Natural killer cell (primary cell): ENCODE measurements at regions not wholly inside any gene's neighbourhood (a gene's known extent, or its start where the extent isn't known, plus 50 kb on each side); places are given as distances from the start of the nearest gene placed in this dataset.

ENCODE experiments used
- ATAC-seq, 3 donors: fragments of 150-1000 bp in 2 of 3; fragments of 200-7000 bp in 1 of 3; cut with Tn5 transposase; 1 replicate in 1 of 3; 2 replicates in 2 of 3; pipeline ENCODE4 v1.10.0; 2021; ENCODE audit warnings: mild to moderate bottlenecking in 2 of 3, moderate library complexity in 2 of 3
- DNase-seq, 2 donors: peaks; one replicate each; pipeline versions ENCODE4 v3.0.0 to v3.0.0-alpha.2; 2013 to 2021; ENCODE audit warnings: mixed read lengths in 1 of 2
- H3K27ac ChIP-seq: one replicate; pipeline ENCODE4 v1.5.1; 2013; ENCODE audit warnings: mild to moderate bottlenecking, low read length
- H3K27me3 ChIP-seq: one replicate; pipeline ENCODE4 v1.6.1; 2013; ENCODE audit warnings: low read length; ENCODE audit not compliant: control insufficient read depth, insufficient read depth
- H3K36me3 ChIP-seq: one replicate; pipeline ENCODE4 v1.6.1; 2013; ENCODE audit warnings: low read length; ENCODE audit not compliant: control insufficient read depth, insufficient read depth
- H3K4me1 ChIP-seq: one replicate; pipeline ENCODE4 v1.6.1; 2013; ENCODE audit warnings: low read length; ENCODE audit not compliant: control insufficient read depth, insufficient read depth
- H3K4me3 ChIP-seq: one replicate; pipeline ENCODE4 v1.5.1; 2013; ENCODE audit warnings: low read length
- H3K9me3 ChIP-seq: one replicate; pipeline ENCODE4 v1.6.1; 2013; ENCODE audit warnings: low read length; ENCODE audit not compliant: control insufficient read depth, insufficient read depth
- H3K27ac Mint-ChIP-seq, 2 donors: one replicate each; pipeline ENCODE4 v1.8.0; 2022; ENCODE audit warnings: mild to moderate bottlenecking in 2 of 2, mixed read lengths in 2 of 2, moderate library complexity in 1 of 2
- H3K27me3 Mint-ChIP-seq, 2 donors: one replicate each; pipeline ENCODE4 v1.8.0; 2022; ENCODE audit warnings: low read depth in 2 of 2, mixed read lengths in 2 of 2
- H3K36me3 Mint-ChIP-seq: one replicate; pipeline ENCODE4 v1.8.0; 2022; ENCODE audit warnings: mixed read lengths
- H3K4me1 Mint-ChIP-seq, 2 donors: one replicate each; pipeline ENCODE4 v1.8.0; 2022; ENCODE audit warnings: mixed read lengths in 2 of 2
- H3K4me3 Mint-ChIP-seq: one replicate; pipeline ENCODE4 v1.8.0; 2022; ENCODE audit warnings: mild to moderate bottlenecking, moderate library complexity, mixed read lengths
- H3K9me3 Mint-ChIP-seq, 2 donors: one replicate each; pipeline ENCODE4 v1.8.0; 2022; ENCODE audit warnings: mixed read lengths in 2 of 2
- CTCF ChIP-seq: fragments of 200-600 bp; IDR thresholded peaks from one replicate; pipeline ENCODE4 v1.8.0; 2022; ENCODE audit warnings: antibody characterized with exemption
- WGBS: methylation state at CpG from one replicate; pipeline ENCODE4 v1.1.7; 2013; ENCODE audit warnings: missing lambda C conversion rate; ENCODE audit not compliant: insufficient coverage; 5-methylcytosine and 5-hydroxymethylcytosine counted together
- intact Hi-C: fragments of 100-400 bp; cut with micrococcal nuclease; formaldehyde crosslinking; loops from one replicate; pipeline ENCODE4 v1.14.2; 2022

GRCh38 chr7:10471280-10472058 lies 502.2 kb upstream of the PHF14 start:
- intact Hi-C loops: no loop called here
- H3K9me3 ChIP-seq: no peaks in the 10 kb centered on the region
- Mint-ChIP-seq H3K9me3 (no peaks in the 10 kb centered on the region), H3K4me1 (no peaks in the 10 kb centered on the region), H3K4me3 (no peak overlapping the region), H3K27ac (no peak overlapping the region), H3K27me3 (no peaks in the 10 kb centered on the region), H3K36me3 (no peaks in the 10 kb centered on the region)
- no peaks in the 10 kb centered on the region for H3K36me3 ChIP-seq
- DNase-seq (no peak), ATAC-seq (no peak)
- TF ChIP-seq CTCF: no peak
- WGBS: 100% methylated on average over 1 of the region's 2 CpGs
- H3K27me3 ChIP-seq: no peaks in the 10 kb centered on the region
- no peak overlapping the region for H3K4me3 ChIP-seq
- no peaks in the 10 kb centered on the region for H3K4me1 ChIP-seq
- no peak overlapping the region for H3K27ac ChIP-seq

- H3K9me3 Mint-ChIP-seq: no peaks in the 10 kb centered on the region
- Histone ChIP-seq H3K9me3 (no peaks in the 10 kb centered on the region), H3K27me3 (no peaks in the 10 kb centered on the region), H3K36me3 (no peaks in the 10 kb centered on the region), H3K4me1 (no peaks in the 10 kb centered on the region), H3K27ac (no peak overlapping the region), H3K4me3 (no peak overlapping the region)
- DNase-seq: no peak
- intact Hi-C loops: no loop called here
- no peak for ATAC-seq
- no peak overlapping the region for H3K4me3 Mint-ChIP-seq
- no peaks in the 10 kb centered on the region for H3K36me3 Mint-ChIP-seq
- no peaks in the 10 kb centered on the region for H3K27me3 Mint-ChIP-seq
- no peaks in the 10 kb centered on the region for H3K4me1 Mint-ChIP-seq
- 68% methylated on average over 2 of the region's 3 CpGs for WGBS
- TF ChIP-seq CTCF: no peak
- no peak overlapping the region for H3K27ac Mint-ChIP-seq
These were observed 501.6 kb upstream of the PHF14 start for GRCh38 chr7:10472115-10472514.

GRCh38 chr7:10473569-10473968 lies 500.1 kb upstream of the PHF14 start:
- H3K36me3 Mint-ChIP-seq: no peaks in the 10 kb centered on the region

More at GRCh38 chr7:10473569-10473968, 500.1 kb upstream of the PHF14 start:
- no peaks in the 10 kb centered on the region for H3K9me3 ChIP-seq
- no peak overlapping the region for H3K27ac ChIP-seq
- no peak for TF ChIP-seq CTCF
- DNase-seq: no peak
- H3K4me3 ChIP-seq: no peak overlapping the region
- Mint-ChIP-seq H3K4me1 (no peaks in the 10 kb centered on the region), H3K4me3 (no peak overlapping the region), H3K9me3 (no peaks in the 10 kb centered on the region), H3K27me3 (no peaks in the 10 kb centered on the region), H3K27ac (no peak overlapping the region)
- intact Hi-C loops: no loop called here
- H3K4me1 ChIP-seq: no peaks in the 10 kb centered on the region
- no peaks in the 10 kb centered on the region for H3K27me3 ChIP-seq
- H3K36me3 ChIP-seq: no peaks in the 10 kb centered on the region
- no peak for ATAC-seq
- WGBS: 82% methylated on average over 2 of the region's 3 CpGs
